ENCODE measurements at regions not wholly inside any gene's neighbourhood (a gene's known extent, or its start where the extent isn't known, plus 50 kb on each side); places are given as distances from the start of the nearest gene placed in this dataset.

- no peak for DNase-seq (ENCODE audit: low read depth)
Measured at GRCh38 chr18:44214396-44214795, 466.3 kb upstream of the SETBP1 start.

DNA sequence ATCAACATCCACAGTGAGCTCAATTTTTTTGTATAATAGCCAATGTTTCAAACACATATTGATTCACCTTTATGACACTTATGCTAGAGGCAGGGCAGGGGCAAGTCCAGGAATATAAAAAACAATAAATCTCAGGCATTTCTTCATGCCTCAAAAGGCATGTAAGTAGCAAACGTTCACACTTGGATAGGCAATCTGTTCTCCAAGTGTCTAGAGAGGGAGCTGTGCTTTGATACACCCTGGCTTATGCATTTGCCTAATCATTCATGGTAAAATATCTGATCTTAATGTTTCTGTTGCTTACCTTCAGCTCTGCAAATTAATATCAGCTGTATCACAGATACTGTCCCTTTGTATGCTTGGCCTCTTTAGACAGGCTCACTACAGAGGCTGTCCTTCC is 464.5 kb upstream of the SETBP1 start:
- DNase-seq (ENCODE audit: low read depth) = no peak

DNA sequence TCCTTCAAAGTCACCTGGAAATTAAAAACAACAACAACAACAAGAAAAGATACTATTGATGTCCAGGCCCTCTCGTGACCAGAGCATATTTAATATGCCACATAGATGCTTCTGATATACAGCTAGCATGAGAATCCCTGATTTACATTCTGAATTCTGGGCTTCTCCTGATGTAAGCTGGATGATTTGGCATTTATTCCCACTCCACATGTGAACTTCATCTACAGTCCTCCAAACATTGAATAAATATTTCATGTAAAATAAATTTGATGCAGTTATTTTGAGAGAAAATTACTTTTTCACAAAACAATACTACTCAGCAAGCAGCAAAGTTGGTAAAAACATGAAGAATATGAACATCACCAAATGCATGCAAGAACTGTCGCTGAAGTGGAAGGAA is 453.2 kb upstream of the SETBP1 start:
- no peak for DNase-seq (ENCODE audit: low read depth)

- DNase-seq (ENCODE audit: low read depth) = peak; percentile 54
Measured at GRCh38 chr18:44229693-44230108, 451.0 kb upstream of the SETBP1 start.

GRCh38 chr18:44231936-44232335 is 448.8 kb upstream of the SETBP1 start:
- DNase-seq (ENCODE audit: low read depth) = no peak

DNA sequence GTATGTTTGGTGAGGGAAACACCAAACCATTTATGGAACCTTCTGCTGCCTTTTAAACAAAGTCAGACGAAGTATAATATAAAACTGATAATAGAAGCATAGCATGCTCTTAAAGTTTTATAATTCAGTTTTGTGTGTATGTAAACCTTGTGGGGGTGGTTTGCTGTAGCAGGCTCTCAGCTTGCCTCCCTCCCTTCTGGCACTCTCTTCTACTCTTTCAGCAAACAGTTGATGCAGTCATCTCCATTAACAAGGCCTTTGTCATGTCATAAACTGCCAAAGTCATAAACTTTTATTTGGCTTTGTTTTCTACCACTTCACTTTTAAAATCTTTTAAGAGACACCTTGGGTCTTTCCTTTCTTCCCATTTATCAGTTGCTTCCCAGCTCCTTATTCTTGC is 448.2 kb upstream of the SETBP1 start:
- DNase-seq (ENCODE audit: low read depth) = no peak

- no peak for DNase-seq (ENCODE audit: low read depth)
Measured at GRCh38 chr18:44238454-44238853, 442.2 kb upstream of the SETBP1 start.

DNA sequence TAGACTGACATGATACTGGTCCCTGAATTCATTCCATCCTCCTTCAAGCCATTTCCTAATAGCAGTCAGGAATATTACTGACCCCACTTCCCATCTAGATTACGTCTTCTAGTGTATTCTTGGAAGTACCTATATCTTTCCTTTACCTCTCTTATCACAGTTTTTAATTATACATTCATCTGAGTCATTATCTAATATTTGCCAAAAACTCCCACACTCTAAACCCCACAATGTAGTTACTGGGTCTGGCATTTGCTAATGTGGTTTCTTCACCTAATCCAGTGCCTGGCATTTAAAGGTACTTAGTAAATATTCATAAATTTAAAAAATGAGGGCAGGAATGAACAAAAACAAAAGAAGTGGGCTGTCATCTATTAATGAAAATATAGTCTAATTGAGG is 441.8 kb upstream of the SETBP1 start:
- no peak for DNase-seq (ENCODE audit: low read depth)

DNA sequence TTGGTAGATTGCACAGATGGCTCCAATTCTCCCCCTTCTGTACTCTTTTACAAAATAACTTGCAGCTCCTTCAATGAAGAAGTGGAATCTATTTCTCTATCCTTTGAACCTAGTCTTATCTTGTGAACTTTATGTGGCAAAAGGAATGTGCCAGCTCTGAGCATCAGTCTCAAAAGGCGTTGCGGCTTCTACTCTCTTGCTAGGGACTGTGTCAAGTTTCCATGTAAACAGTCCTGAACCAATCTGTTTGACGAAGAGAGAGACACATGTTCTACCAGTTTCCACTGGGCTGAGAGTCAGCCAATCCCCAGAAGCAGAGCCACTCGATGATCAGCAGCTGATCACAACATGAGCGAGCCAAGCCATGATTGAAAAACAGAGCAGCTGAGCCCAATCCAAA is 439.7 kb upstream of the SETBP1 start:
- DNase-seq (ENCODE audit: low read depth) = no peak

GRCh38 chr18:44245019-44245418 is 435.7 kb upstream of the SETBP1 start:
- no peak for DNase-seq (ENCODE audit: low read depth)

- DNase-seq (ENCODE audit: low read depth) = no peak
Measured at GRCh38 chr18:44246001-44246400, 434.7 kb upstream of the SETBP1 start.

- no peak for DNase-seq (ENCODE audit: low read depth)
Measured at GRCh38 chr18:44258086-44258485, 422.6 kb upstream of the SETBP1 start.

DNA sequence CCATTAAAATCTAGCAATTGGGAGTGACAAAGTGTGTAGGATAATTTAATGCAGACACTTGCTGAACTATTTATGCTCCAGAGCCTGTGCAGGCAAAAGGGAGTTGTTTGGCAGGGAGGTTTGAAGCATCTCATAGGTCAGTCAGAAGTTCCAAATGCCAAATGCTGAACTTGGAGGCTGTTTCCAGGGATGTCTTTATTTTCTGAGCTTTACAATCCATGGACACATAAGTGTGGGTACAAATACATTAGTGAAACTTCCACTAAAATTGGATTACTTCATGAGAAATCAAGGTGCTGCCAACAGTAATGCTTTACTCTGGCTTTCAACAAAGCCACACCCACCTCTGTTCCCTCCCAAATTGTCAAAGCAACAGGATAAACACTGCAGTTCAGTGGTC is 422.1 kb upstream of the SETBP1 start:
- no peak for DNase-seq (ENCODE audit: low read depth)

- no peak for DNase-seq (ENCODE audit: low read depth)
Measured at GRCh38 chr18:44259610-44260009, 421.1 kb upstream of the SETBP1 start.

- DNase-seq (ENCODE audit: low read depth) = no peak
Measured at GRCh38 chr18:44265437-44265836, 415.3 kb upstream of the SETBP1 start.

DNA sequence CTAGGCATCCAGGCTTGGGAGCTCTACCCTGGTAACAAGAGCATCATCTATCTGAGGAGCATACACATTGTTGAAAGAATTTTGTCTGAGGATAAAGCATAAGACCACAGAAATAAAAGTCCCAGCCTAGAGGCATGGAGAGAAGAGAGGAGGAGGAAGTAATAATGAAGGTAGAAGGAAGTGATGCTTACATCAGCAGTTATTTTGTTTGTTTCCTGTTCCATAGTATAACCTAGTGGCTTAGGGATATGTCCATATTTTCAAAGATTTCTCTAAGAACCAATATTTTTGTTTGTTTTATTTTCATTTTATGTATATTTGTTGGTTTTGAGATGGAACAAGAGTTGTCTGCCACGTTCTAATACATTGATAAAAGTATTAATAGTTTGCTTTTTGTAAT is 407.4 kb upstream of the SETBP1 start:
- no peak for DNase-seq (ENCODE audit: low read depth)

GRCh38 chr18:44280479-44280878 is 400.2 kb upstream of the SETBP1 start:
- no peak for DNase-seq (ENCODE audit: low read depth)

DNA sequence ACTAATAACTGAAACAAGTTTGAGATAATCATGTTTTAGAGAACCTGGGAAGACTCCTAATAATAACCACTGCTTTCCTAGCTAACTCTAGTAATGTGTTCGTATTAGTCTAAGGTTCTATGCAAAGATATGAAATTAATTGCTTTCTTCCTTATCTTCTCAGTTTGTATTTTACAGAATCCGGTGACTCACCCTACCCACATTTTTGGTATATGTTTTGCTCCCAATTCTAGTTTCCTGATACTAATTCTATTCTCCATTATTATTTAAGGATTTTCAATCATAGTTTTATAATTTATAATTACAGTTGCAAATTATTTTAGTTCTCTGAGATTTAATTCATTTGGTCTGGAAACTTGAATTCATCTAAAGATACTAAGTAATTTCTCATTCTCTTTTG is 394.6 kb upstream of the SETBP1 start:
- DNase-seq (ENCODE audit: low read depth) = no peak

DNA sequence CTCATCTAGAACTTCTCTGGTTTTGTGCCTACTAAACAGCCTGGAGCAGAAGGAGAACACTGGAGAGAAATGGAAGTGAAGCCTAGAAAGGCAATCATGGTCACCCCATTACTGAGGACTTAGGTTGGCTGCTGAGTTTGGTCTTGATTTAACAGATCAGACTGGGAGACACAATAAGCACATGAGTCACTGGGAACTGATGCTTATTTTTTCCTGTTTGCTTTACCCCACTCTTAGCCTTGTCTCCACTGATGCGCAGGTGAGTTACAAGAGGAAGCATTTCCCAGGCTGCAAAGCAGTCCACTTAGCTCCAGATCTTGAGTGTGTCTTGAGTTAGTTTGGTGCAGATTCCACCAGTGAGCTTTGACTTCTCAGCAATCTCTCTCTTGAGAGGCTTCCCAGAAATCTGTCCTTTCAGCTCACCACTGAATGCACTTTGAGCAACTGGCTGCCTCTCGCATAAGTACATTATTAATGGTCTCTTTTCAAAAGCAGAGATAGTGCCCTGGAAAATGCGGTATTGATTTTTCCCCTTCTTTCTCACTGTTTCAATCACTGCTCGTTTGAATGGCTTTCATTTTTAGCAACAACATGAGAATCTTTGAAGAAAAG is 390.2 kb upstream of the SETBP1 start:
- DNase-seq (ENCODE audit: low read depth) = no peak

DNA sequence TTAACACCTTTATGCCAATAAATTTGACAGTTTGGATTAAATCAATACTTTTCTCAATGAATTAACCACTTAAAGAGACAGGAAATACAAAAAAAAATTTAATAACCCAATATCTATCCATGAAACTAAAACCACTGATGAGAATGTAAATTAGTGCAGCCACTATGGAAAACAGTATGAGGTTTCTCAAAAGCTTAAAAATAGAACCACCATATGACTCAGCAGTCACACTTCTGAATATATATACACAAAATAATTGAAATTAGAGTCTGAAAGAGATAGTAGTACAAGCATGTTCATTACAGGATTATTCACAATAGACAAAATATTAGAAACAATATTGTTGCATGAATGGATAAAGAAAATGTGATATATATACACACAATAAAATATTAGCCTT is 382.1 kb upstream of the SETBP1 start:
- no peak for DNase-seq (ENCODE audit: low read depth)

GRCh38 chr18:44309185-44309584 is 371.5 kb upstream of the SETBP1 start:
- DNase-seq (ENCODE audit: low read depth) = peak; percentile 71

DNA sequence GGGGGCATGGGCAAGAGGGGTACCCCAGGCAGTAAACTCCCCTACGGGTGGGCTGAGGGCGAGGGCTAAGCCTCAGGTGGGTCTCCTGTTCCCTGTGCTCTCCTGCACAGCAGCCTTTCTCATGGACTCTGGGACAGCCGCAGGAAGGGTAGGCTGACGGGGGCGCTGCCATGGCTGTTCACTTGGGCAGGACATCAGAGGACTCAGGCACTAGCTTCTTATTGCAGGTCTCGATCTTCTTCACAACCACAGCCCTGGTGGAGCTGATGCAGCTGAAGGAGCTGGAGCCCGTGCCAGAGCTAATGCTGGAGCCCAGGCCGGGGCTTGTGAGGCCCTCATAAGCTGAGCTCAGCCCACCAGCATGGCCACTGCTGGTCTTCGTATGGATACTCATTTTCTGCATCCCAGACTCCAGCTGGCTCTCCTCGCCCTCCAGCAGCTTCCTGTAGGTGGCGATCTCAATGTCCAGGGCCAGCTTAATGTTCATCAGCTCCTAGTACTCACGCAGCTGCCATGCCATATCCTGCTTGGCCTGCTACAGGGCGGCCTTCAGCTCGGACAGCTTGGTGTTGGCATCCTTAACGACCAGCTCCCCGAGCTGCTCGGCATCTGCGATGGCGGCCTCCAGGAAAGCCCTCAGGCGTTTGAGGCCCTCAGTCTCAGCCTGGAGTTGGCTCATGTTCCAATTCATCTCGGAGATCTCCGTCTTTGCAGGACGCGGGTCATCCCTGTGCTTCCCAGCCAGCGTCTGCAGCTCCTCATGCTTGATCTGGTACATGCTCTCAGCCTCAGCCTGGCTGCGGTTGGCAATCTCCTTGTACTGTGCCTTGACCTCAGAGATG is 359.8 kb upstream of the SETBP1 start:
- no peak for DNase-seq (ENCODE audit: low read depth)

DNA sequence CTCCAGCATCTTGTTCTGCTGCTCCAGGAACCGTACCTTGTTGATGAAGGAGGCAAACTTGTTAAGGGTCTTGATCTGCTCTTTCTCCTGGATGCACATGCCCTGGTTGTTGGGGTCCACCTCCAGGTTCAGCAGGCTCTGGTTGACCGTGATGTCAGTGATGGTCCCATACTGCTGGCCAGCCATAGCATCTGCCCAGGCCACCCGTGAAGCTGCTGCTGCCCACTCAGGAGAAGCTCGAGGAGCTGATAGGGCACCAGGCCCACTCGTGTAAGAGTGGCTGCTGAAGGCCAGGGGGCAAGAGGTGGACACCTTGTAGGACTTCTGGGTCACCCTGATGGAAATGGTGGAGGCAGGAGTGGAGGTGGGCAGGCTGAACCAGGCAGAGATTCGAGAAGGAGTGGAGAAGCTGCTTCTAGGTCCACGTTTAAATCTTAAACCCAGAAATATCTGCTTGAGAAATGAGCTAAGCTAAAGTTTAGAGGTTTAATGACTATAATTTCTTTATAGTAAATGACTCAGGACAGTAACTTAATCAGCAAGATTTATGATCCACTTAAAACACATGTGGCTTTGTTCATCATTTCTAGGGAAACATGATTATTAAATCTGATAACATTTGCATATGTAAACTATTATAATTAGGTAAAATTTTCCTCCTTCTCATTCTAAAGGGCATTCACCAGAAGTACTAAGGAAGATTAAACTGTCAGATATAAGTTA is 358.7 kb upstream of the SETBP1 start:
- no peak for DNase-seq (ENCODE audit: low read depth)

All from stromal cell of bone marrow (primary cell).